IPS-15b (cell line): ENCODE measurements at regions not wholly inside any gene's neighbourhood (a gene's known extent, or its start where the extent isn't known, plus 50 kb on each side); places are given as distances from the start of the nearest gene placed in this dataset.
"Not testable (repeated sequence)": the region's sequence is repeated elsewhere in the genome, so short reads cannot be mapped to it uniquely, and the experiment has no call there.

Experiments
- H3K27me3 ChIP-seq: one replicate; pipeline ENCODE4 v1.6.1; 2013; ENCODE audit warnings: low read length; ENCODE audit not compliant: control insufficient read depth, insufficient read depth
- H3K36me3 ChIP-seq: one replicate; pipeline ENCODE4 v1.6.1; 2013; ENCODE audit warnings: low read length; ENCODE audit not compliant: control insufficient read depth, insufficient read depth
- H3K4me1 ChIP-seq: one replicate; pipeline ENCODE4 v1.6.1; 2013; ENCODE audit warnings: mild to moderate bottlenecking, low read length; ENCODE audit not compliant: control insufficient read depth, insufficient read depth
- H3K4me3 ChIP-seq: one replicate; pipeline ENCODE4 v1.5.1; 2013; ENCODE audit warnings: low read depth, low read length
- H3K9ac ChIP-seq: one replicate; pipeline ENCODE4 v1.6.1; 2013; ENCODE audit warnings: low read depth, mild to moderate bottlenecking, low read length
- H3K9me3 ChIP-seq: one replicate; pipeline ENCODE4 v1.6.1; 2013; ENCODE audit warnings: mild to moderate bottlenecking, low read length; ENCODE audit not compliant: control insufficient read depth, insufficient read depth

DNA sequence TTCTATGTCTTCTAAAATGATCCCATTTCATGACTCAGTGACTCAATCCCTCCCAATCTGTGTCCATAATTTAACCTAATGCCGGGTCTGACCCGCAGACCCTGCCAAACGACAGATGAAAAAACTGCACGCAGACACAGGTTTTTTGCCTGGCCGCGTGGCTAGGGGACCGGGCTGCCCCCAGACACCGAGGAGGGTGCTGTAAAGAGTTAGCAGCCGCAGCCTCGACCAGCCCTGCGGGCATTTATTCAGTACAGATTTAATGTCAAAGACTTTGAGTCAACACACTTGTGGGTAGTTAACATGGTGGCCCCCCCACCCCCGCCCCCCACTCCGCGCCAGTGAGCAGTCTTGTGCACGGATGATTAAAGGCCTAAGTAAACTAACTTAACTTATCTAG, 1324.7 kb downstream of the GATA3 start:
- Histone ChIP-seq H3K27me3 (no peaks in the 10 kb centered on the region), H3K4me3 (no peak overlapping the region), H3K4me1 (no peaks in the 10 kb centered on the region), H3K9ac (no peak overlapping the region), H3K36me3 (no peaks in the 10 kb centered on the region), H3K9me3 (no peaks in the 10 kb centered on the region)

DNA sequence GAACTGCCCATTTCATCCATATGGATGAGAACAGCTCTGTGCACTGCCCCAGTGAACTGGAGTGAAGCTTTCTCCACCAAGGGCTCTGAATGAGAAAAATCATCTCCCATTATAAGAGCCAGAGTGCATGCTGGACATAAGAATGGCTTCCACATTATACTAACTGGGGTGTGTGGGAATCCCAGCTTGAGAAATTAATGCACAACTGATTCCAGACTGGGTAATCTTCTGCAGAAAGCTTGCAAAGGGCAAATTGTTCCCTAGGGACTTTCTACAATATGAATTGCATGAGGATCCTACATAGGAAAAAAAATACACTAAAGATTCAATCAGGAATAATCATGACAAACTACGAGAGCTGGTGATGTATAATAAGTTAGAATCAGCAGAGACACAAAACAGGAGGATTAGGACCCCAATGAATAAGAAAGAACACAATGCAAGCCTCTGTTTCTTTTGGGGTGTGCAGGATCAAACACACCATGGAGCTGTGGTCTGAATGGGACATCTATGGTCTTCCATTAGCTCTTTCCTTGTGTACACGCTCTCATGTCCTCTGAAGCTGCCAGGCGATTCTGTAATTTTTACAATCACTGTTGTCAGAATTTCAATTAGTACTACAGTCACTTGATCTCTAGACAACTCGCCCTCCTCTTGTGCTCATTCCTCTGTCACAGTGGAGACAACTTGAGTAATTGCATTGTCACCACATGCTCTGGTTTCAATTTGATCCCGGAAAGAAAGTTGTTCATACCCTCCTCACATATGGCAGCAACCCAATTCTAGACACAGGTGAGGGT, 1327.4 kb downstream of the GATA3 start:
- Histone ChIP-seq H3K4me1 (no peaks in the 10 kb centered on the region), H3K9me3 (no peaks in the 10 kb centered on the region), H3K9ac (no peak overlapping the region), H3K27me3 (no peaks in the 10 kb centered on the region), H3K4me3 (no peak overlapping the region), H3K36me3 (no peaks in the 10 kb centered on the region)

DNA sequence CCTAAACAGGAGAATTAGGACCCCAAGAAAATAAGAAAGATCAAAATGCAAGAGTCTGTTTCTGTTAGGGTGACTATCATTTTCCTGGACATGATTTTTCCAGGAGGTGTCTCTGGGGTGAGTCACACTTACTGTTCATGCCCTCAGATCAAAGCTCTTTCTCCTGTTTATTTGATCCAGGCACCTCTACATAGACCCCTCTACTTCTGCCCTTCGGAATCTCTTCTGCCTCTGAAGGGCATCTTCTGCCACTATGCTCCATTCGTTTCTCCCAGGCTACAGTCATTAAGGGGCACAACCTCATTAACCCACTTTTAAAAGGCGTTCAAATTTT, 1328.0 kb downstream of the GATA3 start:
- Histone ChIP-seq H3K36me3 (no peaks in the 10 kb centered on the region), H3K9me3 (no peaks in the 10 kb centered on the region), H3K4me3 (no peak overlapping the region), H3K4me1 (no peaks in the 10 kb centered on the region), H3K27me3 (no peaks in the 10 kb centered on the region), H3K9ac (no peak overlapping the region)

DNA sequence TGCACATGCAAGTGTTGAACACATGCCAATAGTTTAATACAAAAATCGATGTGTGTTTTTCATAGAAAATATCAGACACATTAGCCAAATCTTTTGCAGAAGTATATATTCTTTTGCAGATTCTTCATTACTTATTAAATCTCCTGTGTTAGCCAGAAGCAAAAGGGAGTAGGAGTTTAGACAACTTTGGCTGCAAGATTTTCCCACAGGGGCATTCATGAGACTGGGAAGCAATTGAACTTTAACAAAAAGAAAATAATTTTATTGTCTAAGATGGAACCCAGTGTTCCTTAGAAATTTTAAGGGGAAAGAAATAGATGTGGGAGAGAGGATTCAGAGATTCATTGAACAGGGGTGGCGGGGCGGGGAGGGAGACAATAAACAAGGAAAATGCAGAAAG, 1336.0 kb downstream of the GATA3 start:
- H3K9me3 ChIP-seq, result no peaks in the 10 kb centered on the region
- H3K9ac ChIP-seq, result no peak overlapping the region
- H3K36me3 ChIP-seq, result no peaks in the 10 kb centered on the region
- no peaks in the 10 kb centered on the region for H3K4me1 ChIP-seq
- no peaks in the 10 kb centered on the region for H3K27me3 ChIP-seq
- H3K4me3 ChIP-seq, result no peak overlapping the region

DNA sequence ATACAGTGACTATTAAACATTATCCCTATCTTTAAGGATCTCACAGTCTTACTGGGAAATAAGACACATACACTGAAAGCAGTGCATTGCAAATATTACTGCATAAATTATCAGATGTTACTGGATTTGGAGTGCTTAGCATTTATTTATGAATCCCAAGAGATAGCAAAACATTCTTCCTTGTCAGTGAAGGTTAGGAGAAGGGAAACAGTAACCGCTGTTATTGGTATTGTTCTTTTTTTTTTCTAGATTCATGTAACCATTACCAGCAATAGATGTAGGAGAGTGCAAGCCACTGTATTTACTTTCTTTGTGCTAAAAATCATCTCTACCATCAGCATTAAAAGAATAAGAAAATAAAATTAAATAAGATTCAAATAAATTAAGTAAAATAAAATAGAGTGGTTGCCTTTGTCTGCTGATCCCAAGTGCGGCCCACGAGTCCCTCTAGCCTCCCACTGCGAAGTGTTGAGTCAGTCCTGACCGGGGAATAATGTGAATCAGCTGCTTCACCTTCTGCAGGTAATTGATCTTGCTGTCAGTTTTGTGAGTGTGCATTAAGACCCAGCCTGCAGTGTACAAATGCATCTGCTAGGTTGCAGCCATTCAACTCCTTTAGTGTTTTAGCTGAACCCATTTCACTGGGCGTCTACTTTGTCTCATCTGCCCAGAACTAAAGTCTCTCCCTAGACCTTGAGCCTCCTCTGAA, 1344.9 kb downstream of the GATA3 start:
- H3K9ac ChIP-seq, result no peak overlapping the region
- no peaks in the 10 kb centered on the region for H3K36me3 ChIP-seq
- no peaks in the 10 kb centered on the region for H3K9me3 ChIP-seq
- no peaks in the 10 kb centered on the region for H3K27me3 ChIP-seq
- no peaks in the 10 kb centered on the region for H3K4me1 ChIP-seq
- no peak overlapping the region for H3K4me3 ChIP-seq

DNA sequence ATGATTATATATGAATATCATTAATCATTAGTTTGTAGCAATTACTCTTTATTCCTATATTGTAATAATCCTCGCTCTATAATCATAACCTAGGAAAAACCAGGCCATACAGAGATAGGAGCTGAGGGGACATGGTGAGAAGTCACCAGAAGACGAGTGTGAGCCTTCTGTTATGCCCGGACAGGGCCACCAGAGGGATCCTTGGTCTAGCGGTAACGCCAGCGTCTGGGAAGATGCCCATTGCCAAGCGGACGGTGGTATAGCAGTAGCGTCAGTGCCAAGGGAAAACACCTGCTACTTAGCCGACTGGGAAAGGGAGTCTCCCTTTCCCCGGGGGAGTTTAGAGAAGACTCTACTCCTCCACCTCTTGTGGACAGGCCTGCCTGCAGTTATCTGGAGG, 1347.6 kb downstream of the GATA3 start:
- not testable (repeated sequence) for H3K4me3 ChIP-seq, H3K27me3 ChIP-seq, H3K9ac ChIP-seq, H3K4me1 ChIP-seq, H3K36me3 ChIP-seq, H3K9me3 ChIP-seq

DNA sequence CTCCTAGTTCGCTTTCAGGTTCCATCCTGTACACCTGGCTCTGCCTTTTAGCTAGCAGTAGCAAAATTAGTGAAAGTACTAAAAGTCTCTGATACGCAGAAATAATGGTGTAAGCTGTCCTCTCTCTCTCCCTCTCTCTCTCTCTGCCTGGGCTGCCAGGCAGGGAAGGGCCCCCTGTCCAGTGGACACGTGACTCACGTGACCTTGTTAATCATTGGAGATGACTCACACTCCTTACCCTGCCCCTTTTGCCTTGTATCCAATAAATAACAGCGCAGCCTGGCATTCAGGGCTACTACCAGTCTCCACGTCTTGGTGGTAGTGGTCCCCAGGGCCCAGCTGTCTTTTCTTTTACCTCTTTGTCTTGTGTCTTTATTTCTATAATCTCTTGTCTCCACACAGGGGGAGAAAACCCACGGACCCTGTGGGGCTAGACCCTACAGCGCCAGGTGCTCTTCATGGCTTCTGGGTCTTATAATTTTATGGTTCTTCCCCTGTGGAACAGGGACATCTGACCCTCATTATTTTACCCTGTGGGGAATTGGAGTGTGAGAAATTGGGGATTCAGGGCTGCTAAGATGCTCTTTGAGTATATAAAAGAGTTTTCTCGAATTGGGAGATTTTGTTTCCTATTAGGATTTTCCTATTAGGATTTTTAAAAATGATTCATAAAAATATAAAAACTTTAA, 1348.2 kb downstream of the GATA3 start:
- H3K4me3 ChIP-seq, H3K9ac ChIP-seq, H3K4me1 ChIP-seq, H3K9me3 ChIP-seq, H3K27me3 ChIP-seq, H3K36me3 ChIP-seq: not testable (repeated sequence)

DNA sequence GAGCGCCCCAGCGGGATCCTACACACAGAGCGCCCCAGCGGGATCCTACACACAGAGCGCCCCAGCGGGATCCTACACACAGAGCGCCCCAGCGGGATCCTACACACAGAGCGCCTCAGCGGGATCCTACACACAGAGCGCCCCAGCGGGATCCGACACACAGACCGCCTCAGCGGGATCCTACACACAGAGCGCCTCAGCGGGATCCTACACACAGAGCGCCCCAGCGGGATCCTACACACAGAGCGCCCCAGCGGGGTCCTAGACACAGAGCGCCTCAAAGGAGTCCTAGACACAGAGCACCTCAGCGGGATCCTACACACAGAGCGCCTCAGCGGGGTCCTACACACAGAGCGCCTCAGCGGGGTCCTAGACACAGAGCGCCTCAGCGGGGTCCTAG, 1352.7 kb downstream of the GATA3 start:
- not testable (repeated sequence) for H3K9me3 ChIP-seq, H3K4me3 ChIP-seq

DNA sequence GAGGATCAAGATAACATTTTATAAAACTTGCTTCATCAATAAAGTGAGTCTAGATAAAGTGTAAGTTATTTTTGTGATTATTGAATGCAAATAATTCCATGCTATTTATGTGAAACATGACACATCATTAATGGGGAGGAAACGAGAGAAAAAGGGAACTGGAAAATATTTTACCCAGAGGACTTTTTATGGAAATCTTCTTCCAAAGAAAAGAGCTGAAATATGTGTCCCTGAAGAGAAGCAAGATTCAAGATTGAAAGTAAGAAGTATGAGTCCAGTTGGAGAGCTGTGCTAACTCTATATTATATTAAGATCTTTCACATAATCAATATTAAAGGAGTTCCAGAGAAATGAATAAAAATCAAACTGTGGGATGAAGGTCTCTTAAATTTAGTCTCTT, 1361.8 kb downstream of the GATA3 start:
- Histone ChIP-seq H3K36me3 (no peaks in the 10 kb centered on the region), H3K4me3 (no peak overlapping the region), H3K27me3 (no peaks in the 10 kb centered on the region), H3K9ac (no peak overlapping the region), H3K9me3 (no peaks in the 10 kb centered on the region), H3K4me1 (no peaks in the 10 kb centered on the region)

More for the DNA sequence above, 1352.7 kb downstream of the GATA3 start:
- not testable (repeated sequence) for H3K27me3 ChIP-seq, H3K4me1 ChIP-seq, H3K36me3 ChIP-seq, H3K9ac ChIP-seq

DNA sequence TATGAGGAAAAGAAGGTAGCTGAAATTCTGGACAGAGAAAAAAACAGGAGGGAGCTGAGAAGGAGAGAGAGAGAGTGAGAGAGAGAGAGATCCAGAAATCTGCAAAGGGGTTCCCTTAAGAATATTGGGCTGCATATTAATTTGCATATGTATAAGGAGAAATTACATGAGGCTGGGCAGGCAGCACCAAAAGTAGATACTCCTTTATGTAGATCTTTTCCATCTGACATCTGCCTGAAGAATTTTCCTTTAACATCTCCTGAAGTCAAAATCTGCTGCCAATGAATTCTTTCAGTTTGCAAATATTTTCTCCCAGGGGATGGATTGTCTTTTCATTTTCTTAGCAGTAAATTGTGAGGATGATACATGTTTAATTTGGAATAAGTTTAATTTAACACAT, 1365.3 kb downstream of the GATA3 start:
- no peaks in the 10 kb centered on the region for H3K27me3 ChIP-seq
- no peak overlapping the region for H3K4me3 ChIP-seq
- no peaks in the 10 kb centered on the region for H3K9me3 ChIP-seq
- no peaks in the 10 kb centered on the region for H3K4me1 ChIP-seq
- no peak overlapping the region for H3K9ac ChIP-seq
- no peaks in the 10 kb centered on the region for H3K36me3 ChIP-seq

DNA sequence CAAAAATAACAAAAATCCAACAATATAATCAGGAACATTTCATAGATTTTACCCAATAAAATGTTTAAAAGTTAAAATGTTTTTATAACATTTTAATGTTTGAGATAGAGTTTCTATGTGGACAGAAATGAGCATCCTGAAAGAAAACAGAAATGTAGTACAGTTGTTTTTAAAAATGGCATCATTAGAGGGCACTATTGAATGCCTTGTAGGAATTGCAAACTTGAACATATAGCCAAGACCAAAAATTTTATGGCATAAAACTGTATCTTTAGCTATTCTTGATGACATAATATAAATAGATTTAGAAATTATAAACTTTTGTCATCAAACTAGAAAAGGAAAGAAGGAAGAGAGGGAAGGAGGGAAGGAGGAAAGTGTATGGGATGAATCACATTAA, 1372.7 kb downstream of the GATA3 start:
- Histone ChIP-seq H3K36me3 (no peaks in the 10 kb centered on the region), H3K9me3 (no peaks in the 10 kb centered on the region), H3K9ac (no peak overlapping the region), H3K4me3 (no peak overlapping the region), H3K27me3 (no peaks in the 10 kb centered on the region), H3K4me1 (no peaks in the 10 kb centered on the region)

DNA sequence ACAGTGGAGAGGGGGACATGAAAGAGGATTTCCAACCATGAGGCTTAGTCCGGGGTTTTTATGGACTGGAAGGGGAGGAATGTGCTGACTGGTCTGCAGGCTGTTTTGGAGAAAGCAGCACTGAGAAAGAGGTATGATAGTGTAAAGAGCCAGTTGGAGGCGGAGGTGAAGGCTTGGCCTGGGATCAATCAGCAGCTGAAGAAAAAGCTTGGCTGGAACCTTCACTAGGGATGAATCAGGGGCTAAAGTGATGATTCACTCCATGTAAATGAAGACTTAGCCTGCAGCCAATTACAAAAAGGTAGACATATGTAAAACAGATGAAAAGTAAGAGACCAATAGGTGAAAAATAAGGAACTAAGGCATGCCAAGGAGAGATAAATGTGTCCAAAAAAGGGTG, 1382.6 kb downstream of the GATA3 start:
- no peaks in the 10 kb centered on the region for H3K9me3 ChIP-seq
- H3K36me3 ChIP-seq, result no peaks in the 10 kb centered on the region
- H3K4me3 ChIP-seq, result no peak overlapping the region
- no peak overlapping the region for H3K9ac ChIP-seq
- H3K4me1 ChIP-seq, result no peaks in the 10 kb centered on the region
- H3K27me3 ChIP-seq, result no peaks in the 10 kb centered on the region
